ENCODE measurements at regions not wholly inside any gene's neighbourhood (a gene's known extent, or its start where the extent isn't known, plus 50 kb on each side); places are given as distances from the start of the nearest gene placed in this dataset.

- TF ChIP-seq EZH2 (IDR thresholded peaks at IDR 0.05; ENCODE audit: low read length, missing control alignments) (no peak), CTCF (conservative IDR thresholded peaks at IDR 0.05 in 1 of 2, IDR thresholded peaks at IDR 0.05 in 1 of 2; ENCODE audit: low read depth in 1 of 2, low read length in 2 of 2) (no peak)
Measured at GRCh38 chr5:6261668-6262067, 116.7 kb downstream of the MED10 start.

All from fibroblast of lung (primary cell).